Right renal cortex interstitium (tissue), 3 donors: ENCODE measurements at regions not wholly inside any gene's neighbourhood (a gene's known extent, or its start where the extent isn't known, plus 50 kb on each side); places are given as distances from the start of the nearest gene placed in this dataset.
A peak's percentile ranks its signal among the peaks of the same experiment; 100 is the strongest.
"Not testable (repeated sequence)": the region's sequence is repeated elsewhere in the genome, so short reads cannot be mapped to it uniquely, and the experiment has no call there.

Experiments used
- DNase-seq, 3 donors: peaks; one replicate each; pipeline ENCODE4 v3.0.0-alpha.2; 2013; ENCODE audit warnings: low read depth in 3 of 3, low spot score in 2 of 3

DNA sequence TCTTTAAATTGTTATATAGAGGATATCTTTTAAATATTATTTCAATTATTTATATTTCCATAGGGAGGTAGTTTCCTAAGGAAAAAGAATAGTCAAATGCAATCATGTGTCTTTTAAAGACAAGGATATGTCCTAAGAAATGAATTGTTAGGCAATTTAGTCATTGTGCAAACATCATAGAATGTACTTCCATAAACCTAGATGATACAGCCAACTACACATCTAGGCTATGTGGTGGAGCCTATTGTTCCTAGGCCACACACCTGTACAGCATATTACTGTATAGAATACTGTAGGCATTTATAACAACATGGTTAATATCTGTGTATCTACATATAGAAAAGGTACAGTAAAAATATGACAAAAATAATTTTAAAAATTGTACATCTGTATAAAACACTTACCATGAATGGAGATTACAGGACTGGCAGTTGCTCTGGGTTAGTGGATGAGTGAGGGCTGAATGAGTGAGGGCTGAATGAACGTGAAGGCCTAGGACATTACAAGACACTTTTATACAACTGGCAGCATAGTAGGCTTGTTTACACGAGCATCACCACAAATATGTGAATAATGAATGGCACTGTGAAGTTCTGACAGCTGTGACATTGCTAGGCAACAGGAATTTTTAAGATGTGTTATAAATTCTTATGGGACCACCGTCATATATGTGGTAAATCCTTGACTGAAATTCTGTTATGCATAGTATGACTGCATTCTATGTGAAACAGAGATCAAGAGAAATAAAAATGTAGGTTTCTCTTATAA, 1879.0 kb upstream of the RAG2 start:
- no peak for DNase-seq

DNA sequence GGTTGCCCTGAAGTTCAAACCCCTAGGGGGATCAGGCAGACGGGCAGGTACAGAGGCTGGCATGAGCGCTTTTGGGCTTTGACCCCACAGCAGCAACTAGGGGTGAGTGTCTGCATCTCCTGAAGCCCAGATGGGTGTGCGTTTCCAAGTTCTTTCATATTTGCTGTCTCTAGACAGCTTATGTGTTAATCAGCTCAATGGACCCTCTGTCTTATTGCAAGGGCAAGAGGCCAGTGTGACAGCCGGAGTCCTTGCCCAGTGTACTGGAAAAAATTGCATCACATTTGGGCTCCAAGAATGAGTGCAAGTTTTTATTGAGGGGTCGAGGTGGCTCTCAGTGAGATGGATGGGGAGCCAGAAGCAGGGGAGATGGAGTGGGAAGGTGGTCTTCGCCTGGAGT, 1863.7 kb upstream of the RAG2 start:
- no peak for DNase-seq

DNA sequence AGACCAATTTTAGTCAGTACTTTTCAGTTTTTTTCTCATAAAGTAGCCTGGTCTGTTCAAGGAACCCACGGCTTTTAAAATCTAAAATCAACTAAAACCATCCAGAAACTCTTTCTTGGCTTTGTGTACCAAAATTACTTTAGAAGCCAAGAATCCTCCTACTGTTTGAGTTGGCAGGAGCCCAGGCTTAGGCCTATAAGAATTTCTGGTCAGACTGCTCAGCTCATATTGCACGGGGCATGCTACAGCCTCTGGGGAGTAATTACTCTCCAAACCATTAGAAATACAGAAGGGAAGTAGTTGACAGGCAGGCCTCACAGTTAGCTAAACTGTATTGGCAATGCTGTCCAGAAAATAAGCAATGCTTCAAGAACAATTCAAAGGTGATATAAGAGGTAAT, 1862.9 kb upstream of the RAG2 start:
- peak; percentile 56 to 61 (median 59) for DNase-seq

DNA sequence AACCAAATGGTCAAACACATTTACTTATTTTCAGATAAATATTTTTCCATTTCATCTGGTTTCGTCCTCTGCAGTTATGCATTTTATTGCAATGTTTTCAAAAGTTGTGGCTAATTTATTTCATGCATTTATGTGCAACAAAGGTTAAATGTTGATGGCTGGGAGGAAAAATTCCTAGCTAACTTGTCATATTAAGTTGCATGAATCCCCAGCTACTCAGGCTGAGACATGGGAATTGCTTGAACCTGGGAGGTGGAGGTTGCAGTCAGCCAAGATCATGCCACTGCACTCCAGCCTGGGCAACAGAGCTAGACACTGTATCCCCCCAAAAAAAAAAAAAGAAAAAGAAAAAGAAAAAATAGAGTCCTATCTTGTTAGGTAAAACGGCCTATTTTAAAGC, 1862.4 kb upstream of the RAG2 start:
- no peak for DNase-seq

DNA sequence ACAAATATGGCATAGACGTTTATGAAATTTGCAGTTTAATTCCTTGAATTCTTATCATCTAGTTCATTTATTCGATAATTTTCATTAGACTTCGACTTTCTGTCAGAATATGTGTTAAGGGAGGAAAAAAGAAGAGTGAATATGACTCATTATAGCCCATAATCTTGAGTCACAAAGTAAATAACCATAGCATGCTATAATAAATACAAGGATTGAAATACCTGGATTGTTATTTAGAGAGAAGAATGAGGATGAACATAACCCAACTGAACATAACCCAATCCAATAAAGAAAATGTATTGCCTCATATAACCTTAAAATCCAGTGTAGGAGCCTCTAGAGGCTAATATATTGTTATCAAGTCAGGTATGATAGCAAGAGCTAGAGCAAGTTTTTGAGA, 1858.3 kb upstream of the RAG2 start:
- no peak for DNase-seq

DNA sequence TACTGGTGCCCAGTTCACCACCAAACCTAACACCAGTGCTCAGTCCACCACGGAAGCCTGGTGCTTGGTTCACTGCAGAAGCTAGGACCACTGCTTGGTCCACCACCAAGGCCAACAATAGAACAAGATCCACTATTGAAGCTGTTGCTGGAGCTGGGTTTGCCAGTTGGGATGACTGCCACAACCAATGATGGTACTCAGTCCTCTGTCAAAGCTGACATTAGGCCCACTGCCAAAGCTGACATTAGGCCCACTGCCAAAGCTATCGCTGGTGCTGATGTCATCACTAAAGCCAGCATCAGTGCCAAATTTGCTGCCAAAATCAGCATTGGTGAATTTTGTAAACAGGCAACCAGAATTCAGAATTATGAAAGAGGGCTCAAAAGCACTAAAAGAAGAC, 1850.2 kb upstream of the RAG2 start:
- DNase-seq: no peak

DNA sequence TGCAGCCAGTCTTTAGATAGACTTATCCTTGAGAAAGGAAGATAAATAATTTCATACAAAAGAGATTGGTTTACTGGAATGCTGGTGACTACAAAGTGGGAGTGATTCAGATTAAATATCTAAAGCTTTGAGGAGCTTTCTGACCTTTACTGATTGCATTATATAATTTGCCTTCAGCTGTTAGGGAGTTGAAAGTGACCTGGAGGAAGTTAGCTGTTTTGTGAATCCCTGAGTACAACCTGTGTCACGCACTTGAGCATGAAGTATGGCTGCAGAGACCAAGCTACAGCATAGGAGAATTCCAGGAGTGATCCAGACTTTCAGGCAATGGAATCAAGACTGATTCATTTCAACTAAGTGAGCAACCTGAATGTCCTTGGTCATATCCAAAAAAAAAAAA, 1848.3 kb upstream of the RAG2 start:
- no peak for DNase-seq

DNA sequence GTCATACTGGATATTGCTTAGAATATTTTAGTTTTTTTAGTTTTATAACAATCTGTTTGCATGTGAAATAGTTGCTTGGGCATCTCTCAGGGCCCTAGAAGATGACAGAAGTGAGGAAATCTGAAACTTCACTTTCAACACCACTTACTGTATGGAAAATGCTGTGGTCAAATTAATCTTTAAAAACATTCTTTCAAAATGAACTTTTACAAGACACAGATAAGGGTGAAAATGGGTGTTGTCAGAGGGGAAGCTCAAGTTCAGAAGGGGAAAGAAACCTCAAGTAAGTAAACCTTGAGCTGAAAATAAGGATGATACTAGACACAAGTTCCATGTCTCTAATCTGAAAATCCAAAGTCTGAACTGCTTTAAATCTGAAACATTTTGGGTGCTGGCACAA, 1840.1 kb upstream of the RAG2 start:
- no peak for DNase-seq

DNA sequence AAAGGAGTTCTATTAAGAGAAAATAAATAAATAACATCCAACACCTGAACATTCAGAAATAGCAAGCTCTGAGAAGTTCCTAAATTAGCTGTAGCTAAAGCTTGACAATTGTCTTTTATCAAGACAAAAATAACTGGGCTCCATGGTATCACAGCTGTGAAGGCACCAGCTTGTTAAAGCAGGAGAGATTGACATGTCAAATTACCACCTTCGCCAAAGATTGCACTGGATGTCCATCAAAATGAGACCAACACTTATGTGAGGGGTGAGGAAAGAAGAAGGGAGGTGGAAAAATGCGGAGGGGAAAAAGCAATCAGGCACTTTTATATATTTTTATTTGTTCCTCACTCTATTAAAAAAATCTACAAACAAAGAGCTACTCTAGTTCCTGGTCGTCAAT, 1827.5 kb upstream of the RAG2 start:
- DNase-seq: no peak

DNA sequence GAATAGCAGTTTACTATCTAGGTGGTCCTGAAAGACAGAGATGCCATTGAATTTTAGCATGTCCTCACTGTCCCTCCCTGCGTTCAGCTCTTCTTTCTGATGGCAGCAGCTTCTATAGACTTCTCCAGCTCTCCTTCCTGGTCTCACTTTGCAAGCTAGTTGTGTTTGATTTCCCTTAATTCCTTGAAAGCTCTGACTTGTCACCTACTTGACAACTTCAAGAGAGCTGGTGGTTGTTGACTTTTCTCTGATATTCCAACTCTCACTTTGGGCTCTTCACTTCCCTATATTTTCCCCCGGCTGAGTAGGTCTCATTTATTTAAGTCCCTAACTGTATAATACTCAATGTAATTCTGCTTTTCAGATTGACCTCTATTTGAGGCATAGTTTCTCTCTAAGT, 1825.0 kb upstream of the RAG2 start:
- DNase-seq: no peak

DNA sequence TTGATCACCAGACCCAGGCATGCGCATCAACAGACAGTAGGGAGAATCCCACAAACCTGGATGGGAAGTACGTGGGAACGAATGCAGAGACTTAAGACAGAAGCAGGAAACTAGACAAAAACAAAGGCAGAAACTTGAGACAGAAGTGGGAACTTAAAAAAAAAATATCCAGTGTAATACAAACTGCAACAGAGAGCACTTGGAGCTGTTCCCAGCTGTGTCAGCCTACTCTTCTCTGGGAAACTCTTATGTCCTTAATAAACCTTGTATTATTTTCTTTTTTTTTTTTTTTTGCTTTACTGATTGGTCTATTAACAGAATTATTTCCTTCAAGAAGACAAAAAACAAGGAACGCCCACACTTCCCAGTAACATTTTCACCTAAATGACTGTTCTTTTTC, 1818.1 kb upstream of the RAG2 start:
- peak in 2 of 3 donors; percentile 1 to 2 for DNase-seq

DNA sequence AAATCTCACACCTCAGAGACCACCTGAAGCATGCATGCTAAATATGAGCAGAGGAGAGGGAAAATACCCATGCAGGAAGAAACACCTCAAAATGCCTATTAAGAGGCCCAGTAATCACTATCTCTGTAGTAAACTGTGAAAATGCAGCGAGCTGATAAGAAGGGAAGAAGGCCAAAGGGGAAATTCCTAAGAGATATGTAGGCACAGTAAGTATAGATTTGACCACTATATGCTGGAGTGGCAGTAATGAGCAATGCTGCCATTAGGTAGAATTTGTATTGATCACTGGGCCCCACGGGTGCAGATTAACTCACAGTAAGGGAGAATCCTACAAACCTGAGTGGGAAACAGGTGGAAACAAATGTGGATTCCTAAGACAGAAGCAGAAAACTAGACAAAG, 1813.1 kb upstream of the RAG2 start:
- DNase-seq: no peak

DNA sequence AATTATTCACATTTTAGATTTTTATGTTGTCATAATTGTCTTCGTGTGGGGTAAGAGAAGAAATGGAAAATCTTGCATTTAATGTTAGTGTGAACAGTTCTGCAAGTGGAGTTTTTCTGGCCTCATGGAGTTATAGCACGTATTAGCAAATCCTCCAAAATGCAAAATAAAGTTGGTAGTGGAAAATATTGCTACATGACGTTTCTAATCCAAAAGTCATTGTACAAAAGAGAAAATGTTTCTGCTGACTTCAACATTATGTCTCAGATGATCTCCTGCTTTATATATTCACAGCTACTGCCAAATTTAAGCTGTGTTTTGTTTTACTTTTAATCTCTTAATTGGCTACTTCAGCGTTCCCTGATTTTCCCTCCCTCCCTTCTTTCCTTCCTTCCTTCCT, 1804.0 kb upstream of the RAG2 start:
- no peak for DNase-seq

DNA sequence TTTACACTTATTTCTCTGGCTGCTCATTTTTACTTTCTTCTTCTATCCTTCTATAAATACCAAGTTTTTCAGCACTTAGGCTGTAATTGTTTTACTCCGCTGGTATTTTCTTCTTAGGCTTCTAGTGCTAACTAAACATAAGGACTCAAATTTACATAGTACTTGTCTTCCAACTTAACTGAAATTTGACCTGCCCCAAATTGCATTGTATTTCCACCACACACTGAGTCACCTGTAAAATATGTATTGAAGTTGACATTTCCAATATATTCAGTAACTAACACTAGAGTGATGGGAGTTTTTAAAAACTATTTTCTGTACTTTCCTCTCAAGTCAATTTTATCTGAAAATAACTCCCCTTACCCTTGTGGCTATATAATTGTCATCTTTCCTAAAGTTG, 1794.1 kb upstream of the RAG2 start:
- no peak for DNase-seq

DNA sequence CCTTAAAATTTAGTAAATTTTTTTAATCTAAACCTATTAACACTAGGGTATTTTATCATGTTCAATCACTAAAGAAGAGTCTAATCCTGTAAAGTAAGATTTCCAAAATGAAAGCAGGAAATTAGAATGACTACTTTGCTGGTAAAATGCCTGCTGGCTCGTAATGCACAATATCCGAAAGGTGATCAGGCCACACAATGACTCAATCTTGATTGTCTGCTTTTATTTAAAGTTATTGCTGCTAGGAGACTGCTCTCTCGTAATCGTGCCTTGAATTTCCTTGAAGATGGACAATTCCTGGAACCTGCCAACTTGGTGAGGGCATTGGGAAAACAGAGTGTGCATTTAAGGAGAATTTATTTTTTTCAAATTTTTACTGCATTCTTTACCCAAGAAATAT, 1786.5 kb upstream of the RAG2 start:
- DNase-seq: no peak

DNA sequence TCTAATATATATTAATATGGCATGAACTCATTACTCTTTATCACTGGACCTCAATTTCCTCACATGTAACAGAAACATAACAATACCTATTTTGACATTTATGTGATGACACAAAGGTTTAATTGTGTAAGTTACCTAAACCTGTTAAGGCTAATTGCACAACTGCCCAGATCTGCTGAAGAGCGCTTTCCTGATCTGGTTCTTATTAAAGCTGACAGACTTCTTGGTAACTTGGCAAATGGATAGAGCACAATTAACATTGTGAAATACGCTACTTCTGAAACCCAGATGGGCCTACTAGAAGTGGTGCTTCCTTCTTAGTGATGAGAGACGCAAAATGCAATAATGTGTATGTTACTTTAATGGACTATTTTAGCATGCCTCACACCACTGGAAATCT, 1767.2 kb upstream of the RAG2 start:
- DNase-seq: no peak

DNA sequence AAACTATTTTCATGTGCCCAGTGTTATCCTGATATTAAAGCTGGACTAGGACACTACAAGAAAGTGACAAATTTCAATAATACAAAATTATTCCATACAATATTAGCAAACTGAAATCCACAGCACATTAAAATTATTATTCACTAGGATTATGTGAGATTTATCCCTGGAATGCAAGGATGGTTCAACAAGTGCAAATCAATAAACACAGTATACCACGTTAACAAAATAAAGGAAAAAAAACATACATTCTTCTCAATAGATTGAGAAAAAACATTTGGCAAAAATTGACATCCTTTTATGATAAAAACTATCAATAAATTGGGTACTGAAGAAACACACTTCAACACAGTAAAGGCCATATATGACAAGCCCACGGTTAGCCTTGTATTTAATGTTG, 1758.2 kb upstream of the RAG2 start:
- DNase-seq: no peak

DNA sequence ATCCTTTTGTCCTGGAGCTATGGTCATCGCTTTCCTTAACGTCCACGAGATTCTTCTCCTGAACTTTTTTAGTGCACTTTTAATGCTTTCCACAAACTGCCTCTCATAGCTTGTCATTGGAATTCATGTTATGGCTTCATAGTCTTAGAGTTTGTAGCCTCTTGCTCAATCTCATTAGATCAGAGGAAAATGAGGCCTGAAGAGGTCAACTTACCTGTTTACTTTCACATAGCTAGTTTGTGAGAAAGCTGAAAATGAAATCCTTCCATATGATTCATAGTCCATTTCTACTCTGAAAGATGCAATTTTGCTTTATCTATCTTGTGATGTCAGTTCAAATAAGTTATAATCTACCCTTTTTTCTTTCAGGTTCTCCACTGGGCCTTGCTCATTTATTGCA, 1747.2 kb upstream of the RAG2 start:
- no peak for DNase-seq

DNA sequence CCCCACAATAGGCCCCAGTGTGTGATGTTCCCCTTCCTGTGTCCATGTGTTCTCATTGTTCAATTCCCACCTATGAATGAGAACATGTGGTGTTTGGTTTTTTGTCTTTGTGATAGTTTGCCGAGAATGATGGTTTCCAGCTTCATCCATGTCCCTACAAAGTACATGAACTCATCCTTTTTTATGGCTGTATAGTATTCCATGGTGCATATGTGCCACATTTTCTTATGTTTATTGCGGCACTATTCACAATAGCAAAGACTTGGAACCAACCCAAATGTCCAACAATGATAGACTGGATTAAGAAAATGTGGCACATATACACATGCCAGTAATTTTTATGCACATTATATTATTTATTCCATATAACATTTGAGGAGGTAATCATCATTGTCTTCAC, 1743.6 kb upstream of the RAG2 start:
- DNase-seq: not testable (repeated sequence)

DNA sequence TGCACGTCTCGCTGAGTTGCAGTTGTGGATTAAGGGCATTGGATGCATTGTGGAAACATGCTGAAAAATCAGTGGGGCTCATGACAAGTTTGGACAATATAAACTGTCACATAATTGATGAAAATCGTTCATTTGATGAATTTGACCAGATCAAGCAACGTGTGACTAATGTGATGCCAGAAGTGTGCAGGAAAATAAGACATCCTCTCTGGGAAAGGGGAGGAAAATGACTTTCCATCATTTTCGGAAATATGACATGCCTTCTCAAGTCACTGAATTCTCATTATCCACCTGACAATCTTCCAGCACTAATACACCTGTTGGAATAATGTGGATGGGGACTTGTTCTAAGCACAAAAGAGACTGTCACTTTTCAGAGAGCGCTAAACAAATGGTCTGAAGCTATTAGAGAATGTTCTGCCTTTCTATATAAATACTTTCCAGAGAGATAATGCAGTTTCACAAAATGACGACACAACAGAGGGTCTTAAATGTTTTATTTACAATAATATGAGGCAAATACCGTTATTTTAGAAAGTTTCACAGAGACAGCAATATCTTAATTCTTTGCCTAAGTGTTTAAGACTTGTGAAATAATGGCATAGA, 1741.9 kb upstream of the RAG2 start:
- DNase-seq: no peak

DNA sequence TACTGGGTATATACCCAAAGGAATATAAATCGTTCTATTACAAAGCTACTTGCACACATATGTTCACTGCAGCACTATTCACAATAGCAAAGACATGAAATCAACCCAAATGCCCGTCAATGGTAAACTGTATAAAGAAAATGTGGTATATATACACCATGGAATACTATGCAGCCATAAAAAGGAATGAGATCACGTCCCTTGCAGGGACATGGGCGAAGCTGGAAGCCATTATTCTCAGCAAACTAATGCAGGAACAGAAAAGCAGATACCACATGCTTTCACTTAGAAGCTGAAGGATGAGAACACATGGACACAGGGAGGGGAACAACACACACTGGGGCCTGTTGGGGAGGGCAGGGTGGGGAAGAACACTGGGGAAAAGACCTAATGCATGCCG, 1740.0 kb upstream of the RAG2 start:
- DNase-seq: not testable (repeated sequence)

DNA sequence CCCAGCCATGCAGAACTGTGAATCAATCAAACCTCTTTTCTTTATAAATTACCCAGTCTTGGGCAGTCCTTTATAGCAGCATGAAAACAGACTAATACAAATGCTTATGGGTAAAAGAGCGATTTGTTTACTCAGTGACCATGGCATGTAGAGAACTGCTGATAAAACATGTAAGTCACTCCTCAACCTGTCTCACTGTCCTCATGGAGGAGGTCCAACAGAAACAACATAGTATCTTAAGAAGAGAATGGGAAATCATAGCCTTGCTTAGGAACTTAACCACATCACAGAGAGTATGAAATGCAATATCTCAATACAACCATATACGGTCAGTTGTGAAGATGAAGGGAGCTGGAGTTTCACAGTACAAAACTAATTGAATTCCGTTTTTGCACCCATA, 1734.0 kb upstream of the RAG2 start:
- no peak for DNase-seq

DNA sequence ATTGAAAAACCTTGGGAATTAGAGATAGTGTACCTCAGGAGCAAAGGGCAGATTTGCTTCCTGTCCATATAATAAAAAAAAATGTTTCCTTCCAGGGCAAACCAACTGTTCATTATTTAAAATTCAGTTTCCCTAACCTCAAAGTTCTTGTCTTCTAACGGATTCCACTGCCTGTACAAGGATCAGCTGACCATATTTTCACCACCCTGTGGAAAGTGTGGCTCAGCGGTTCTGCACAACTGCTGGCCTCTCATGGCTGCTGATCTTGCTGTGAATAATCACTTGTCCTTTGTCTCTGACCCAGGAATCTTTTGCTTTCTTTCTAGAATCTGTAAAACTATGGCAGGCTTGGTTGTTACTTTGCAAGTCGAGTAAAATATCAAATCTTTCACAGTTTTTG, 1732.5 kb upstream of the RAG2 start:
- DNase-seq: no peak
